ENCODE measurements at regions not wholly inside any gene's neighbourhood (a gene's known extent, or its start where the extent isn't known, plus 50 kb on each side); places are given as distances from the start of the nearest gene placed in this dataset.

DNA sequence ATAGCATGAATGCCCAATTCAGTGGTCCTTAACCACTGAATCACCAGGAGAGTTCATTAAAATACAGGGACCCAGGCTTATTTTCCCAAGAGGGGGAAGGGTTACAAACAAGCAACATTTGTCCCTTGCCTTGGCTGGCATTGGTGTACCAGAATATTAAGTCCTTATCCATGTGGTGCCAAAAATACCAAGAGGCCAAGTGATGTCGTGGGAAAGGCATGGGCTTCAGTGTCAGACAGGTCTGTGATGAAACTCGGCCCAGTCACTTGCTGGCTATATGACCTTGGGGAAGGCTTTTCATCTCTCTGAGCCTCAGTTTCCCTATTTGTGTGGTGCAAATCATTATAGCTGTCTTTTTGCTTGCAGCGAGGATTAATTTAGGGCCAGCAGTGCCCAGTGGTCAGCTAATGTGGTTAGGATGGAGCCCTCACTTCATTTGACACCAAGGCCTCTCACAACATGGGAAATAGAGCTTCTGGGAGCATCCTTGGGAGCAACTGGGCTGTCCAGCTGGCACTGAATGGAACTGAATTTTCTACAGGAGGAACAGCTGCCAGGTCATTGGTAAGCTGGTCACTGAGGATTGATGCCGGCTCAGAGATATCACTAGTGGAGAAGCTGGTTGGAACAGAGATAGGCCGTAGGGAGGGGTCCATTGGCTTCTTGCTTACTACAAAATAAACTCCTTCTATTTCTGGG is 77.2 kb upstream of the PPP2R5A start:
- H3K9ac ChIP-seq (ENCODE audit: insufficient read depth in 1 of 2, low read depth in 2 of 2, low read length in 2 of 2): no peak overlapping the region
- ChIA-PET POLR2A (interaction anchor here (0.6 to 2.4 kb wide), 3 partner anchors 8 to 262 kb away, joined by 3 to 11 read pairs (median 4); no protein-coding TSS in a partner anchor), CTCF (ENCODE audit: low intra/inter-chr PET ratio) (no interaction called here)
- H3K4me1 ChIP-seq (replicated peaks in 1 of 2; ENCODE audit: control insufficient read depth in 2 of 2, insufficient read depth in 2 of 2, low read length in 2 of 2): peaks cover 0 to 10% of the 10 kb centered on the region in 2 experiments; a peak in 3 of 5 replicates
- no peaks in the 10 kb centered on the region for H3K9me1 ChIP-seq (ENCODE audit: control insufficient read depth, insufficient read depth, low read length)
- 46% methylated on average over 5 of the region's 5 CpGs for WGBS (ENCODE audit: insufficient coverage, low coverage, missing lambda C conversion rate)
- H3K27ac ChIP-seq (ENCODE audit: extremely low read depth, low read depth, low read length): no peak overlapping the region
- DNase-seq (ENCODE audit: extremely low read depth in 1 of 4, low spot score in 3 of 4) (no peak), ATAC-seq (no peak), FAIRE-seq (no peak)
- no peaks in the 10 kb centered on the region for H4K20me1 ChIP-seq (replicated peaks; ENCODE audit: control insufficient read depth, insufficient read depth, low read length)
- intact Hi-C loops (cut with micrococcal nuclease) (no loop called here), in situ Hi-C loops (cut with MboI) (no loop called here)
- no peaks in the 10 kb centered on the region for H3K27me3 ChIP-seq (ENCODE audit: control insufficient read depth in 2 of 2, insufficient read depth in 2 of 2, low read length in 2 of 2)
- no peaks in the 10 kb centered on the region for H3K79me2 ChIP-seq (ENCODE audit: control insufficient read depth, insufficient read depth, low read length)
- H3K9me3 ChIP-seq (replicated peaks; ENCODE audit: control insufficient read depth, insufficient read depth, low read depth, low read length): no peaks in the 10 kb centered on the region
- BruUV-seq (replicated peaks): no TSS peak
- H2AFZ ChIP-seq (ENCODE audit: low read depth, low read length): no peak overlapping the region
- TF ChIP-seq E2F5 (CRISPR knock-in tag; IDR thresholded peaks at IDR 0.05) (no peak), MLLT1 (IDR thresholded peaks at IDR 0.05) (no peak), ZNF175 (CRISPR knock-in tag; IDR thresholded peaks at IDR 0.05; ENCODE audit: low read depth) (no peak), PML (IDR thresholded peaks at IDR 0.05; ENCODE audit: low read length) (no peak), NFIC (IDR thresholded peaks at IDR 0.05) (no peak), ZNF696 (CRISPR knock-in tag; conservative IDR thresholded peaks at IDR 0.05) (no peak), TOE1 (IDR thresholded peaks at IDR 0.05; ENCODE audit: borderline replicate concordance) (no peak), TOE1 (CRISPR knock-in tag; IDR thresholded peaks at IDR 0.05; ENCODE audit: borderline replicate concordance, low read depth) (no peak)
- no peak overlapping the region for H3K4me2 ChIP-seq (ENCODE audit: insufficient read depth, low read length)
- H3K36me3 ChIP-seq (ENCODE audit: control insufficient read depth, insufficient read depth, low read length): no peaks in the 10 kb centered on the region
- H3K4me3 ChIP-seq: no peak overlapping the region
